ENCODE measurements at regions not wholly inside any gene's neighbourhood (a gene's known extent, or its start where the extent isn't known, plus 50 kb on each side); places are given as distances from the start of the nearest gene placed in this dataset.

GRCh38 chr18:7170292-7170691, 52.7 kb upstream of the LAMA1 start:
- no peak for DNase-seq (ENCODE audit: extremely low spot score)
- Histone ChIP-seq H3K27ac (replicated peaks in 1 of 4) (no peak overlapping the region), H3K4me1 (no peaks in the 10 kb centered on the region), H3K27me3 (no peaks in the 10 kb centered on the region), H3K4me3 (no peak overlapping the region), H3K9me3 (no peaks in the 10 kb centered on the region), H3K36me3 (no peaks in the 10 kb centered on the region)
- WGBS, result 67% methylated on average over 8 of the region's 8 CpGs
- intact Hi-C loops (cut with DNase I), result no loop called here
- TF ChIP-seq POLR2A (IDR thresholded peaks at IDR 0.05; ENCODE audit: low read depth), result no peak
- no peak for TF ChIP-seq CTCF (IDR thresholded peaks at IDR 0.05)
- TF ChIP-seq POLR2AphosphoS5 (IDR thresholded peaks at IDR 0.05), result no peak
- TF ChIP-seq EP300 (IDR thresholded peaks at IDR 0.05), result no peak

GRCh38 chr18:7169601-7170000, 52.0 kb upstream of the LAMA1 start:
- TF ChIP-seq CTCF (IDR thresholded peaks at IDR 0.05) (no peak), POLR2A (IDR thresholded peaks at IDR 0.05; ENCODE audit: low read depth) (no peak), EP300 (IDR thresholded peaks at IDR 0.05) (no peak), POLR2AphosphoS5 (IDR thresholded peaks at IDR 0.05) (no peak)
- Histone ChIP-seq H3K9me3 (no peaks in the 10 kb centered on the region), H3K27ac (replicated peaks in 1 of 4) (no peak overlapping the region), H3K27me3 (no peaks in the 10 kb centered on the region), H3K36me3 (no peaks in the 10 kb centered on the region), H3K4me1 (no peaks in the 10 kb centered on the region), H3K4me3 (no peak overlapping the region)
- 77% methylated on average over 6 of the region's 11 CpGs for WGBS
- no peak for DNase-seq (ENCODE audit: extremely low spot score)
- intact Hi-C loops (cut with DNase I), result no loop called here

GRCh38 chr18:7168408-7168807, 50.8 kb upstream of the LAMA1 start:
- intact Hi-C loops (cut with DNase I), result no loop called here

More at GRCh38 chr18:7168408-7168807, 50.8 kb upstream of the LAMA1 start:
- no peak for TF ChIP-seq POLR2AphosphoS5 (IDR thresholded peaks at IDR 0.05)
- no peak for TF ChIP-seq CTCF (IDR thresholded peaks at IDR 0.05)
- no peak for TF ChIP-seq POLR2A (IDR thresholded peaks at IDR 0.05; ENCODE audit: low read depth)
- no peak for TF ChIP-seq EP300 (IDR thresholded peaks at IDR 0.05)
- peaks cover 0 to 7% (median 0%) of the 10 kb centered on the region in 4 donors for H3K27me3 ChIP-seq
- no peaks in the 10 kb centered on the region for H3K4me1 ChIP-seq
- H3K36me3 ChIP-seq, result no peaks in the 10 kb centered on the region
- H3K27ac ChIP-seq (replicated peaks in 1 of 4), result no peak overlapping the region
- H3K9me3 ChIP-seq, result no peaks in the 10 kb centered on the region
- WGBS, result 95% methylated on average over 7 of the region's 7 CpGs
- H3K4me3 ChIP-seq, result no peak overlapping the region
- no peak for DNase-seq (ENCODE audit: extremely low spot score)

All from esophagus muscularis mucosa (tissue), 4 donors.